IMR-90 (cell line): ENCODE measurements at regions not wholly inside any gene's neighbourhood (a gene's known extent, or its start where the extent isn't known, plus 50 kb on each side); places are given as distances from the start of the nearest gene placed in this dataset.
"Not testable (repeated sequence)": the region's sequence is repeated elsewhere in the genome, so short reads cannot be mapped to it uniquely, and the experiment has no call there.

Experiments used
- ATAC-seq: fragments of 200-7000 bp; cut with Tn5 transposase; 2 replicates; pipeline ENCODE4 v1.9.1; 2020; ENCODE audit warnings: low read depth, mild to moderate bottlenecking, moderate library complexity
- BruUV-seq: library from RNA; stranded (reverse); fragments of 400-500 nt; replicated peaks from 2 replicates; lab custom pipeline; 2021; lab: Mats Ljungman, UMichigan
- CTCF ChIA-PET: fragments of 300-600 bp; formaldehyde crosslinking; extraction: SDS; loops from one replicate; lab custom pipeline; 2021; ENCODE audit warnings: antibody characterized with exemption; lab: Yijun Ruan, JAX
- POLR2A ChIA-PET: fragments of 300-600 bp; sonication (Branson Sonifier 250); formaldehyde crosslinking; loops from one replicate; lab custom pipeline; 2022; ENCODE audit warnings: antibody characterized with exemption; ENCODE audit not compliant: unreplicated experiment; lab: Charles Lee
- DNase-seq: peaks from one replicate; pipeline ENCODE4 v3.0.0; 2013
- H2AFZ ChIP-seq: replicated peaks from 2 replicates; pipeline ENCODE3; 2013; ENCODE audit warnings: low read length, mild to moderate bottlenecking; ENCODE audit not compliant: poor library complexity
- H2AK5ac ChIP-seq: 2 replicates; pipeline ENCODE4 v1.6.1; 2013; ENCODE audit warnings: low read depth, low read length, inconsistent platforms
- H2AK9ac ChIP-seq: replicated peaks from 2 replicates; pipeline ENCODE3; 2013; ENCODE audit warnings: mild to moderate bottlenecking, low read depth, low read length, moderate library complexity; ENCODE audit not compliant: poor library complexity
- H2BK120ac ChIP-seq: 2 replicates; pipeline ENCODE4 v1.6.1; 2013; ENCODE audit warnings: low read depth, low read length, inconsistent platforms
- H2BK15ac ChIP-seq: 3 replicates; pipeline ENCODE4 v1.6.1; 2013; ENCODE audit warnings: low read depth, low read length, inconsistent platforms
- H2BK20ac ChIP-seq: 2 replicates; pipeline ENCODE4 v1.6.1; 2013; ENCODE audit warnings: low read depth, mild to moderate bottlenecking, inconsistent platforms, low read length, moderate library complexity
- H2BK5ac ChIP-seq: 2 replicates; pipeline ENCODE4 v1.6.1; 2013; ENCODE audit warnings: mild to moderate bottlenecking, low read depth, low read length, inconsistent platforms; ENCODE audit not compliant: poor library complexity, severe bottlenecking
- H3K14ac ChIP-seq: replicated peaks from 2 replicates; pipeline ENCODE4 v1.6.1; 2013; ENCODE audit warnings: low read depth, low read length, inconsistent platforms
- H3K18ac ChIP-seq: 2 replicates; pipeline ENCODE4 v1.6.1; 2013; ENCODE audit warnings: low read depth, low read length, control low read depth
- H3K23ac ChIP-seq: 2 replicates; pipeline ENCODE4 v1.6.1; 2013; ENCODE audit warnings: low read depth, low read length, inconsistent platforms
- H3K27ac ChIP-seq: 2 replicates; pipeline ENCODE4 v1.5.1; 2013; ENCODE audit warnings: mild to moderate bottlenecking, control low read depth, low read length; ENCODE audit not compliant: insufficient read depth
- H3K27me3 ChIP-seq: 2 replicates; pipeline ENCODE4 v1.6.1; 2013; ENCODE audit warnings: low read length; ENCODE audit not compliant: control insufficient read depth, insufficient read depth
- H3K36me3 ChIP-seq: 2 replicates; pipeline ENCODE4 v1.6.1; 2013; ENCODE audit warnings: low read length, mixed read lengths; ENCODE audit not compliant: control insufficient read depth, insufficient read depth
- H3K4ac ChIP-seq: 2 replicates; pipeline ENCODE4 v1.6.1; 2013; ENCODE audit warnings: low read depth, low read length, inconsistent platforms
- H3K4me1 ChIP-seq: 2 replicates; pipeline ENCODE4 v1.6.1; 2013; ENCODE audit warnings: low read length, mixed read lengths; ENCODE audit not compliant: control insufficient read depth, insufficient read depth
- H3K4me2 ChIP-seq: 2 replicates; pipeline ENCODE4 v1.6.1; 2013; ENCODE audit warnings: low read depth, mild to moderate bottlenecking, control low read depth, low read length, moderate library complexity
- H3K4me3 ChIP-seq: 2 replicates; pipeline ENCODE4 v1.5.1; 2013; ENCODE audit warnings: low read depth, mild to moderate bottlenecking, control low read depth, low read length, moderate library complexity; ENCODE audit not compliant: insufficient read depth
- H3K56ac ChIP-seq: 2 replicates; pipeline ENCODE4 v1.6.1; 2013; ENCODE audit warnings: low read length, inconsistent platforms; ENCODE audit not compliant: insufficient read depth; ENCODE audit errors: extremely low read depth
- H3K79me1 ChIP-seq, 2 experiments: 2 replicates each; pipeline ENCODE4 v1.6.1; 2013; ENCODE audit warnings: low read length in 2 of 2, inconsistent platforms in 1 of 2, low read depth in 1 of 2
- H3K9ac ChIP-seq: 2 replicates; pipeline ENCODE4 v1.6.1; 2013; ENCODE audit warnings: low read depth, low read length, control low read depth
- H3K9me1 ChIP-seq: 2 replicates; pipeline ENCODE4 v1.6.1; 2013; ENCODE audit warnings: low read length, inconsistent platforms; ENCODE audit not compliant: insufficient read depth
- H3K9me3 ChIP-seq: 2 replicates; pipeline ENCODE4 v1.6.1; 2013; ENCODE audit warnings: low read length; ENCODE audit not compliant: control insufficient read depth, insufficient read depth
- H4K20me1 ChIP-seq: 2 replicates; pipeline ENCODE4 v1.6.1; 2013; ENCODE audit warnings: low read length, inconsistent platforms; ENCODE audit not compliant: insufficient read depth
- H4K5ac ChIP-seq: 2 replicates; pipeline ENCODE4 v1.6.1; 2013; ENCODE audit warnings: mild to moderate bottlenecking, low read depth, low read length, control low read depth
- H4K8ac ChIP-seq, 2 experiments: 2 replicates each; pipeline ENCODE4 v1.6.1; 2013; ENCODE audit warnings: low read depth in 2 of 2, low read length in 2 of 2, control low read depth in 1 of 2, inconsistent platforms in 1 of 2
- H4K91ac ChIP-seq: 2 replicates; pipeline ENCODE4 v1.6.1; 2013; ENCODE audit warnings: low read depth, low read length, inconsistent platforms; ENCODE audit not compliant: insufficient read depth
- WGBS, 2 experiments: methylation state at CpG; one replicate each; pipeline versions ENCODE4 v1.1.5 to v1.1.7; 2013; ENCODE audit warnings: missing lambda C conversion rate in 2 of 2; ENCODE audit not compliant: insufficient read length in 1 of 2; ENCODE audit errors: extremely low coverage in 2 of 2; 5-methylcytosine and 5-hydroxymethylcytosine counted together
- dilution Hi-C: fragments of 300-500 bp; cut with HindIII; formaldehyde crosslinking; loops from one replicate; pipeline ENCODE4 v1.14.3; 2018; ENCODE audit warnings: low sequenced_read_pairs; ENCODE audit not compliant: unreplicated experiment
- in situ Hi-C: fragments of 300-500 bp; cut with MboI; formaldehyde crosslinking; loops from 3 replicates; pipeline ENCODE4 v1.14.3; 2019; ENCODE audit warnings: low sequenced_read_pairs, inconsistent platforms, mixed read lengths
- intact Hi-C: fragments of 100-400 bp; cut with micrococcal nuclease; formaldehyde crosslinking; loops from 2 replicates; pipeline ENCODE4 v1.10.0; 2022

DNA sequence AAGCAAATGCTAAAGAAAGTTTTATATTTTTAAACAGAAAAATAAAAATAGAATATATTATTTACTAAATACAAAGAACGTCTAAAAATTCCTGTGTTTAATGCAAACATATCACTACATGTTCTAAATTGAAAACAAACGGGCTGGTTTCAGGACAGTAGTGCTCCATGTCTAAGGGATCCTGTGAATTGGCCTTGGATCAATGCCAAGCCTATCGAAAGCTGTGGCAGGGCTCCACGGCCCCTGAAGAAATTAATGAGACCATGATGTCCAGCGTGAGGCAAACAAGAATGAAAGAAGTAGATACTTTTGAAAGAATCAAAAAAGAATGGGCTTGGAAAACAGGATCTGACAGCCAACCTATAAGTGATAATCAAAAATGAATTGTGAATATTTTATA lies 283.4 kb upstream of the RAI14 start:
- BruUV-seq, H4K91ac ChIP-seq, H3K4ac ChIP-seq, H3K27me3 ChIP-seq, DNase-seq, intact Hi-C loops, H3K27ac ChIP-seq, H2AK9ac ChIP-seq, H3K18ac ChIP-seq, H3K9me1 ChIP-seq, H2BK5ac ChIP-seq, H3K36me3 ChIP-seq, H2AK5ac ChIP-seq, in situ Hi-C loops, H2BK20ac ChIP-seq, H4K5ac ChIP-seq, H3K79me1 ChIP-seq, H2BK15ac ChIP-seq, H3K23ac ChIP-seq, H3K9ac ChIP-seq, H2BK120ac ChIP-seq, POLR2A ChIA-PET, H3K56ac ChIP-seq, H2AFZ ChIP-seq, H4K8ac ChIP-seq, dilution Hi-C loops, H3K4me2 ChIP-seq, H3K4me3 ChIP-seq, H3K4me1 ChIP-seq, H3K9me3 ChIP-seq, H4K20me1 ChIP-seq, H3K14ac ChIP-seq, CTCF ChIA-PET, ATAC-seq: not testable (repeated sequence)
- no CpG with 5 or more reads among the region's 5 CpGs for WGBS, 2 experiments

DNA sequence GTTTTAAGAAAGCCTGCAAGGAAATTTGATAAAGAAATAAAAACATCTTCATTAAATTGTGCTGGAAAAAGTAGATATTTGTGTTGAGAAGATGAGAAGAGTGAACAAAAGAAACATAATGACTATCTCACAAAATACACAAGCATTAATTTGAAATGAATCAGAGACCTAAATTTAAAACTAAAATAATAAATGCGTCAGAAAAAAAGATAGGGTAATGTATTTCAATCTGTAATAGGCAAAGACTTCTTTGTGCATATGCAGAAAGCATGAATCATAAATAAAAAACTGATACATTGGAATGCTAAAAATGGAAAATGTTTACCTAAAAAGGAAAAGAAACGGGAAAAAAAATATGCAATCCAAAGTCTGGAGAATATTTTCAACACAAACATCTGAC lies 278.5 kb upstream of the RAI14 start:
- DNase-seq (peak; percentile 46), ATAC-seq (peak; percentile 57)
- H3K4ac ChIP-seq, dilution Hi-C loops, H3K4me2 ChIP-seq, H3K9ac ChIP-seq, H3K23ac ChIP-seq, H3K9me3 ChIP-seq, CTCF ChIA-PET, H3K27ac ChIP-seq, H4K8ac ChIP-seq, H3K56ac ChIP-seq, H2BK15ac ChIP-seq, H2BK120ac ChIP-seq, intact Hi-C loops, H3K4me3 ChIP-seq, in situ Hi-C loops, H4K5ac ChIP-seq, H2AK5ac ChIP-seq, H4K91ac ChIP-seq, H4K20me1 ChIP-seq, POLR2A ChIA-PET, H3K36me3 ChIP-seq, H2AFZ ChIP-seq, H3K4me1 ChIP-seq, H2AK9ac ChIP-seq, H3K27me3 ChIP-seq, H3K14ac ChIP-seq, H3K18ac ChIP-seq, H2BK20ac ChIP-seq, H3K9me1 ChIP-seq, BruUV-seq, H3K79me1 ChIP-seq: not testable (repeated sequence)
- no CpG with 5 or more reads among the region's 2 CpGs for WGBS, 2 experiments
- peak overlapping the region; percentile 19 for H2BK5ac ChIP-seq
